CD4-positive, CD25-positive, alpha-beta regulatory T cell (primary cell): ENCODE measurements at regions not wholly inside any gene's neighbourhood (a gene's known extent, or its start where the extent isn't known, plus 50 kb on each side); places are given as distances from the start of the nearest gene placed in this dataset.

Experiments used
- ATAC-seq, 2 donors: fragments of 150-1000 bp; cut with Tn5 transposase; one replicate each; pipeline ENCODE4 v1.10.0; 2021; ENCODE audit warnings: low read depth in 2 of 2, moderate number of reproducible peaks in 2 of 2, moderate library complexity in 1 of 2
- DNase-seq, 3 donors: peaks; one replicate each; pipeline versions ENCODE4 v3.0.0 to v3.0.0-alpha.2; 2012 to 2022; ENCODE audit warnings: mixed read lengths in 1 of 3
- H3K27ac ChIP-seq: one replicate; pipeline ENCODE4 v1.7.0; 2013; ENCODE audit warnings: mild to moderate bottlenecking, low read length; ENCODE audit not compliant: insufficient read depth, poor library complexity, severe bottlenecking
- H3K27me3 ChIP-seq: one replicate; pipeline ENCODE4 v1.7.0; 2013; ENCODE audit warnings: low read length; ENCODE audit not compliant: control insufficient read depth, insufficient read depth
- H3K36me3 ChIP-seq: one replicate; pipeline ENCODE4 v1.7.0; 2013; ENCODE audit warnings: mild to moderate bottlenecking, low read length, moderate library complexity; ENCODE audit not compliant: control insufficient read depth, insufficient read depth
- H3K4me1 ChIP-seq: 2 replicates; pipeline ENCODE4 v1.7.0; 2013; ENCODE audit warnings: mild to moderate bottlenecking, low read length; ENCODE audit not compliant: insufficient read depth, control insufficient read depth, poor library complexity, severe bottlenecking
- H3K4me3 ChIP-seq: one replicate; pipeline ENCODE4 v1.7.0; 2013; ENCODE audit warnings: low read depth, mild to moderate bottlenecking, low read length, moderate library complexity
- H3K9me3 ChIP-seq, 2 experiments: 1 replicate in 1 of 2; 2 replicates in 1 of 2; pipeline ENCODE4 v1.7.0; 2013; ENCODE audit warnings: low read length in 2 of 2, mild to moderate bottlenecking in 1 of 2, moderate library complexity in 1 of 2; ENCODE audit not compliant: control insufficient read depth in 2 of 2
- H3K27ac Mint-ChIP-seq, 3 donors: one replicate each; pipeline ENCODE4 v1.8.0; 2020 to 2022; ENCODE audit warnings: mild to moderate bottlenecking in 3 of 3, mixed read lengths in 3 of 3, moderate library complexity in 2 of 3
- H3K27me3 Mint-ChIP-seq: one replicate; pipeline ENCODE4 v1.8.0; 2022; ENCODE audit warnings: mild to moderate bottlenecking, mixed read lengths
- H3K36me3 Mint-ChIP-seq: one replicate; pipeline ENCODE4 v1.8.0; 2020; ENCODE audit warnings: mixed read lengths
- H3K4me1 Mint-ChIP-seq, 4 donors: one replicate each; pipeline ENCODE4 v1.8.0; 2020 to 2022; ENCODE audit warnings: mixed read lengths in 4 of 4, mild to moderate bottlenecking in 1 of 4
- H3K4me3 Mint-ChIP-seq, 4 donors: one replicate each; pipeline ENCODE4 v1.8.0; 2020 to 2022; ENCODE audit warnings: mild to moderate bottlenecking in 4 of 4, mixed read lengths in 4 of 4, moderate library complexity in 3 of 4
- H3K9me3 Mint-ChIP-seq, 7 donors: one replicate each; pipeline ENCODE4 v1.8.0; 2020 to 2022; ENCODE audit warnings: mixed read lengths in 7 of 7, mild to moderate bottlenecking in 3 of 7, moderate library complexity in 2 of 7

DNA sequence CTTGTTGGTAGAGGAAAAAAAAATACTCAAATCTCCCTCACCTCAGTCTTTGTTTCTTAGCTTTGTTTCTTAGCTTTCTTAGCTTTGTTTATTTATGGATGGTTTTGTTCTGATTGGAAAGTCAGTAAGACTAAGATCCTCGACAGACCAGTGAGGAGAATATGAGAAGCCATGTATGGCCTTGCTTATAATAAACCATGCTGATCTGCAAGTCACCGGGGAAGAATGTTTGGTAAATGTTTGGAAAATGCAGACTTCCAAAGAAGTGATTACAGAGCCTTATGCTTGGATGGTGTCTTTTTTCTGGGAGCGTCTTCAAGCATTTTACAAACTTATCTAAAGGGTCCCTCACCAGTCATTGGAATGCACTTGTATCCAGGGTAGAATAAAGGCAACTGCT is 90.1 kb upstream of the NOCT start:
- Mint-ChIP-seq H3K36me3 (no peaks in the 10 kb centered on the region), H3K4me1 (no peaks in the 10 kb centered on the region), H3K27ac (no peak overlapping the region), H3K27me3 (peaks cover 4% of the 10 kb centered on the region), H3K4me3 (no peak overlapping the region), H3K9me3 (no peaks in the 10 kb centered on the region)
- no peak for ATAC-seq
- Histone ChIP-seq H3K27me3 (peaks cover under 1% of the 10 kb centered on the region), H3K27ac (no peak overlapping the region), H3K4me1 (no peaks in the 10 kb centered on the region), H3K36me3 (no peaks in the 10 kb centered on the region), H3K9me3 (no peaks in the 10 kb centered on the region), H3K4me3 (no peak overlapping the region)
- no peak for DNase-seq

DNA sequence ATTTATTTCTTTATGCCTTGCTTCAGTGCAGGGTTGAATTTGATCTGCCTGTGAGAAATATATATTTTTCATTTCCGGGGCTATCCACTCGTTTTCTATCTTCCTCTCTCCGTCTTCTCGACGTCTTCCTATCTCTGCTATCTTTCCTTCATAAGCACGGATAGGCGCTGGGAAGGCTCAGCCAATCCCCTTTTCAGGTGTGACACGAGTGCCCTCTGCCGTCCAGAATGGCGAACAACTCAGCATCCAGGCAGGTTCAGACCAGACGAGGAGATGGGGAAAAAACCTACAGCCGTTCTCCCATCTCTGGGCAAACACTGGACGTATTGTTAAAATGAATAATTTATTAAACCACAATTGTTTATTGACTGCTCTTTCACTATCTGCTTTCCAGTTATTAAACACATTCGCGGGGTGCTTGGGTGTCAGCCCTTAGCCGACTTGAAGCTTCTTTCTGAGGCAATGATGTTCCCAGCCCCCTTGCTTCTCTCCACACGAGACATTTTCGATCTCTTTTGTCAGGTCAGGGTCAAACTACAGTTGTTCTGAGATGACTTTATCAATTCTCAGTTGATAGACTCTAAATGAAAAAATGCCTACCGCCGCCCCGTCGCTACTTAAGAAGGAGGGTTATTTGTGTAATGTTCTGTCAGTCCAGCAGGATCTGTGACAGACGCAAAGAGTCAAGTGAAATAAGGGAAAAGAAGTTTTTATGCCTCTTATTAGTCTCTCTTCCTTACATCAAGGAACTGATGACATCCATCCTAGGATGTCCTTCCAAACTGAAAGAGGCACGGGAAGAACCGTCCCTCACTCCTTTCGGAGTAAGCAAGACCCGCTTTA is 96.3 kb upstream of the NOCT start:
- Mint-ChIP-seq H3K4me1 (peaks cover 0 to 2% (median 0%) of the 10 kb centered on the region in 4 donors), H3K4me3 (no peak overlapping the region), H3K9me3 (peaks cover 0 to 3% (median 0%) of the 10 kb centered on the region in 7 donors), H3K27me3 (peaks cover 24% of the 10 kb centered on the region), H3K27ac (no peak overlapping the region), H3K36me3 (no peaks in the 10 kb centered on the region)
- no peak overlapping the region for H3K4me3 ChIP-seq
- no peak overlapping the region for H3K27ac ChIP-seq
- DNase-seq (peak in 2 of 3 donors; percentile 2 to 29), ATAC-seq (no peak)
- H3K27me3 ChIP-seq = peaks cover 2% of the 10 kb centered on the region
- H3K36me3 ChIP-seq = no peaks in the 10 kb centered on the region
- no peaks in the 10 kb centered on the region for H3K9me3 ChIP-seq
- H3K4me1 ChIP-seq = no peaks in the 10 kb centered on the region

DNA sequence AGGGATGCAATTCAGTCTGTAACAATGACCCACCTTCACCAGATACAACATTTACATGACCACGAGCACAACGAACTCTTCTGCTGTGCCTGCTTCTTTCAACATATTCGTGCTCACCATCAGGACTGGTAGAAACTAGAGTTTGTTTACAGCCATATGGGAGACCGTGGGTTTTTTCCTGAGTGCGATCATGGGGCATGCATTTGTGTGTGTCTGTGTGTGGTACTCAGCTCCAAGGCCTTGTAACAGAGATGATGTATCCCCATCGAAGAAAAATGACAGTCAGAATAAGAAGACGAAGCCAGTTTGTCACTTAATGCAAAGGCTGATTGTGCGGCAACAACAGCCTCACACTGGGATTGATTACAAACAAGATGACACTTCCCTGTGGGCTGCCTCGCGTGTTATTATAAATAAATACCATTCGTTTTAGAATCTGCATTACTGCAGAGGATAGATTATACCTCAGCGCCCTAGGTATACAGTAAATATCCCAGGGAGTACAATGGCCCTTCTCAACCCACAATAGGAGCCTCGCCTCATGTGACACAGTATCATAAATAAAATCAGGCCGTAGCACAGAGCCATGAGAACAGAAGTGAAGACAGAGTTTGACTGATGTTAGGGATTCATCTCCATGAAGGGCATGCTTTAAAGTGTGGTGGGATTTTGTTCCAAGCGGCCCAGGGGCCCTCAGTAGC is 97.3 kb upstream of the NOCT start:
- H3K4me3 ChIP-seq = no peak overlapping the region
- no peak overlapping the region for H3K27ac ChIP-seq
- ATAC-seq = no peak
- no peaks in the 10 kb centered on the region for H3K36me3 ChIP-seq
- H3K4me1 Mint-ChIP-seq = peaks cover 0 to 2% (median 0%) of the 10 kb centered on the region in 4 donors
- H3K27me3 Mint-ChIP-seq = peaks cover 24% of the 10 kb centered on the region
- peaks cover 0 to 3% (median 0%) of the 10 kb centered on the region in 7 donors for H3K9me3 Mint-ChIP-seq
- no peaks in the 10 kb centered on the region for H3K9me3 ChIP-seq
- no peaks in the 10 kb centered on the region for H3K36me3 Mint-ChIP-seq
- H3K4me3 Mint-ChIP-seq = peak overlapping the region in 1 of 4 donors; percentile 32
- peaks cover 2% of the 10 kb centered on the region for H3K27me3 ChIP-seq
- no peak for DNase-seq
- H3K27ac Mint-ChIP-seq = no peak overlapping the region
- no peaks in the 10 kb centered on the region for H3K4me1 ChIP-seq

DNA sequence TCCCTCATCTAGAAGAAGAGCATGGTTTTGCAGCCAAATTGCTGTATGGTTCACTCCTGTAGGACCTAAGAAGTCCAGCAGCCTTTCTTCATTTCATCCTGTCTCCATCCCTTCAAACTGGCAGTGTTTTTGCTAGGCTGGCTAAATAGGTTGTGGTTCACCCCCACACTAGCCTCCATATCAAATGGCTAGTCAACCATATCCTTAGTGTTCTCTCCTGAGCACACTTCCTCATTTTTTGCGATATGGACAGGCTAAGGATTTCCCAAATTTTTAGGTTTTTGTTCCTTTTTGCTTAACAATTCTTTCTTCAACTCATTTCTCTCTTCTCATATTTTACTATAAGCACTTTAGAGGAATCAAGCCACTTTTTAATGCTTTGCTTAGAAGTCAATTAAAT is 98.8 kb upstream of the NOCT start:
- Mint-ChIP-seq H3K27ac (no peak overlapping the region), H3K4me3 (no peak overlapping the region), H3K9me3 (peaks cover 0 to 3% (median 0%) of the 10 kb centered on the region in 7 donors), H3K4me1 (peaks cover 0 to 2% (median 0%) of the 10 kb centered on the region in 4 donors), H3K36me3 (no peaks in the 10 kb centered on the region), H3K27me3 (peaks cover 24% of the 10 kb centered on the region)
- Histone ChIP-seq H3K27ac (no peak overlapping the region), H3K36me3 (no peaks in the 10 kb centered on the region), H3K27me3 (peaks cover 2% of the 10 kb centered on the region), H3K4me3 (no peak overlapping the region), H3K9me3 (no peaks in the 10 kb centered on the region), H3K4me1 (no peaks in the 10 kb centered on the region)
- no peak for ATAC-seq
- DNase-seq = no peak

DNA sequence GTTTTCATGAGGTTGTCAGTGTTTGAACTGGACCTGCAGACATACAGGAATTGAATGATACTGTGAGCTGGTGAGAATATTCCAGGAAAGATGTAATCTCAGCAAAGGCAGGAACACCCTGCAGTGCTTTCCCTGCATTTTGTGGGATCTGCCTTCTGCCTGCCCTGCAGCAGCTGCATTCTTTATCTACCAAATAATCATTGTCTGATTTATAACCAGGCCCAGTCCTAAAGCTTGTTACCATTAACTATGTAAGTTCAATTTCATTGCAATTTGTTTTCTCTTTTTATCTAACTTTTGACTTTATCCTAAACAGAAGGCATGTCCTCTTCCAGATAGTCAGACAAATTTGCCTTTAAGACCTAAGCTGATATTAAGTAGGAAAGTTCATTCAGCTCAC is 99.8 kb upstream of the NOCT start:
- H3K4me1 Mint-ChIP-seq = peaks cover 0 to 2% (median 0%) of the 10 kb centered on the region in 4 donors

DNA sequence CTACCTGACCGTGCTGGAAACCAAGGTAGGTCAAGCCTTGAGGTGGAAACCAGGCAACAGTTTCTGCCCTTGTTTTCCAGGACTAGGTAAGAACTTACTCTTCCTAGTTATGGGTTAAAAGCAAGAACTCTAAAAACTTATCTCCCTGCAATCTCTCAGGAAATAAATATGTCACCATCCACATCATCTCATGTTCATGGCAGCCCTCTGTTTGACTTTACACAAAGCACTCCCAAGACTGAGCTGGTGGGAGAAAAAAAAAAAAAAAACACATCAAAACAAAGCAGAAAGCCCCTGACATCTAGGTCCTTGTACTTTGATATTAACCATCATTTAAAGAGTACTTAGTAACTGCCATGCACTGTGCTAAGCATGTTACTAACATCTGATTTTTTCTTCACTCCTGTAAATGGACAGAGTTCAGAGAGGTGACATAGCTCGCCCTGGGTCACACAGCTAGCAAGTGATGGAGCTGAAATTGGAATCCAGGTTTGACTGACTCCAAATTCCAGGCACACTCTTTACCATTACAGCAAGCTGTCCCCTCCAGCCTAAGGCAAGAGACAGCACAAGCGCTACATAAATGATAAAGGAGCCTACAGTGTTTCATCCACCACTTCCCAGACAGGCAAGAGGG is 102.8 kb upstream of the NOCT start:
- no peak overlapping the region for H3K27ac ChIP-seq
- no peaks in the 10 kb centered on the region for H3K36me3 ChIP-seq
- H3K4me1 ChIP-seq = no peaks in the 10 kb centered on the region
- no peak for ATAC-seq
- no peaks in the 10 kb centered on the region for H3K9me3 ChIP-seq
- no peaks in the 10 kb centered on the region for H3K27me3 ChIP-seq
- H3K27me3 Mint-ChIP-seq = peaks cover 9% of the 10 kb centered on the region
- H3K4me3 ChIP-seq = no peak overlapping the region
- peaks cover 0 to 3% (median 0%) of the 10 kb centered on the region in 7 donors for H3K9me3 Mint-ChIP-seq
- H3K36me3 Mint-ChIP-seq = no peaks in the 10 kb centered on the region
- H3K4me3 Mint-ChIP-seq = no peak overlapping the region
- no peak overlapping the region for H3K27ac Mint-ChIP-seq
- no peaks in the 10 kb centered on the region for H3K4me1 Mint-ChIP-seq
- DNase-seq = no peak

More for the DNA sequence above, 99.8 kb upstream of the NOCT start:
- no peaks in the 10 kb centered on the region for H3K36me3 ChIP-seq
- no peak overlapping the region for H3K27ac Mint-ChIP-seq
- peaks cover 0 to 3% (median 0%) of the 10 kb centered on the region in 7 donors for H3K9me3 Mint-ChIP-seq
- H3K4me1 ChIP-seq = no peaks in the 10 kb centered on the region
- ATAC-seq (no peak), DNase-seq (no peak)
- H3K27ac ChIP-seq = no peak overlapping the region
- no peaks in the 10 kb centered on the region for H3K36me3 Mint-ChIP-seq
- peaks cover 24% of the 10 kb centered on the region for H3K27me3 Mint-ChIP-seq
- H3K4me3 ChIP-seq = no peak overlapping the region
- H3K9me3 ChIP-seq = no peaks in the 10 kb centered on the region
- H3K4me3 Mint-ChIP-seq = no peak overlapping the region
- H3K27me3 ChIP-seq = peaks cover 2% of the 10 kb centered on the region

DNA sequence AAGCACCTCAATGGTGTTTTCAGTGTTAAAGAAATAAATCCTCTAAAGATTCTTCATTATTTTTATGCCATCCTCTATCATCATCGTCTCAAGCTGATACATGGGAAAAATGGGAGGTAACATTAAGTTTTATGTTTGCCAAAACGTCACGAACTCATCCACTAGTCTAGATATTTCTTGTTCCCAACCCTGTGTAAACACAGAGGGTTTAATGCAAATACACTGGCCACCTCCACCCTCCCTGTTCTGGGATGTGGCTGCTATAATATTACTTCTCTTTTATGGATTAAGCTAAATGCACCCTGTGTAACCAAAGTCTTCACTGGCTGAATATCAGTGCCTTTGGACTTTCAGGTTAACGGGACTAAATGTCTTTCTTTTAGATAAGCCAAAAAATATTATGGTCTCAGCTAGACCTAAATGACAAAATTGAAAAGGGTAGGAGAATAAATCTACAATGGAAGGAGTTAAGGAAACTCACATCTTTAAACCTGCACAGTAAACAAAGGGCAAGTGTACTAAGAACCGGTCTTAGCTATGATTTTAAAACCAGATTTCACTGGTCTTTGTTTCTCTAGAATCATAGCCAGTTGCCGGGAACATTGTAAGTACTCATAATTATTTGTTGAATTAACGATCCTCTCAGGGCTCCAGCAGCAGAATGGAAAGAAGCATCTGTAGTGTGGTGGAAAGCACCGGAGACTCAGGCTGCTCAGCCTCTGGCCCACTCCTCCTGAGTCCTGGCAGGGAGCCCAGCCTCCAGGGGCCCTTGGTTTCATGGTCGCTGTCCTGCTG is 103.5 kb upstream of the NOCT start:
- Mint-ChIP-seq H3K27me3 (peaks cover 3% of the 10 kb centered on the region), H3K4me1 (no peaks in the 10 kb centered on the region), H3K4me3 (no peak overlapping the region), H3K27ac (no peak overlapping the region), H3K9me3 (peaks cover 0 to 3% (median 0%) of the 10 kb centered on the region in 7 donors), H3K36me3 (no peaks in the 10 kb centered on the region)
- H3K9me3 ChIP-seq = no peaks in the 10 kb centered on the region
- no peaks in the 10 kb centered on the region for H3K36me3 ChIP-seq
- no peak overlapping the region for H3K4me3 ChIP-seq
- ATAC-seq (no peak), DNase-seq (no peak)
- H3K27me3 ChIP-seq = no peaks in the 10 kb centered on the region
- H3K4me1 ChIP-seq = no peaks in the 10 kb centered on the region
- no peak overlapping the region for H3K27ac ChIP-seq
